Erythroblast (primary cell): ENCODE measurements at regions not wholly inside any gene's neighbourhood (a gene's known extent, or its start where the extent isn't known, plus 50 kb on each side); places are given as distances from the start of the nearest gene placed in this dataset.

ENCODE experiments used
- DNase-seq, 2 experiments: peaks; one replicate each; lab custom pipeline; 2025; lab: John Stamatoyannopoulos, UW
- GATA1 ChIP-seq: IDR thresholded peaks from 2 replicates; pipeline ENCODE4 v1.6.1; 2011; ENCODE audit warnings: low read depth, mild to moderate bottlenecking, control low read depth, low read length, moderate library complexity
- POLR2A ChIP-seq: IDR thresholded peaks from 2 replicates; pipeline ENCODE4 v1.6.1; 2011; ENCODE audit warnings: mild to moderate bottlenecking, low read length

DNA sequence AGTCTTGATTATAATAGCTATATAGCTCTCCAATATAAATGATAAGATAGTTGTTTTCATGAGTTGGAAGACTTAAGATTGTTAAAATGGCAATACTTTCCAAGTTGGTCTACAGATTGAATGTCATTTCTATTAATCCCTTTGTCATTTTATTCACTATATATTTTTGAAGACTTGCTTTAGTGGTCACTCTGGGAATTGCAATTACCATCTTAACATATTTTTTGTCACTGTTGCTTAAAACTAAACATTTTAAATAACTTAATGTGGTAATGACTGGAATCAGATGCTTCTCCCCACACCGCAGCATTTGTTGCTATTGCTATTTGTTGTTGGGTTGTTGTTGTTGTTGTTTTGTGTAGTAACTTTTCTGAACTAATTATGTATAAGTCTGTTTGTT, 1592.9 kb downstream of the MRPL39 start:
- TF ChIP-seq POLR2A: no peak
- no peak for DNase-seq

DNA sequence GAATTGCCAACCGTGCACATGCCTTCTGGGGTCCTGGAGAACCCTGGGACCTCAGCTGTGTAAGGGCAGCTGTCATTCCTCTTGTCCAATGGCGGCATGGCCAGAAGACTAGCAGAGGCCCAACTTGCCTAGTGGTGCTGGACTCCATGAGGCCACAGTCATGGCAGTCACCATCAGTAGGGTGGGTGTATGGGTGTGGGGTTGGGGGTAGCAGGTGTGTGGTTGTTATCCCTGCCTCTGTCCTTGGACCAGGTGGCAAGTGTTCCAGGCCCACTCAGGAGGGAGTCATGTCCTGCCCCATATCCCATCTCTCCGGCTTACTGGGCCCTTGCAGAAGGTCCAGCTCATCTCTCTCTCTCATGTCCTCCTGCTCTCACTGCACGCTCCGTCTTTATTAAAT, 1596.2 kb downstream of the MRPL39 start:
- no peak for DNase-seq
- no peak for TF ChIP-seq GATA1
- no peak for TF ChIP-seq POLR2A

DNA sequence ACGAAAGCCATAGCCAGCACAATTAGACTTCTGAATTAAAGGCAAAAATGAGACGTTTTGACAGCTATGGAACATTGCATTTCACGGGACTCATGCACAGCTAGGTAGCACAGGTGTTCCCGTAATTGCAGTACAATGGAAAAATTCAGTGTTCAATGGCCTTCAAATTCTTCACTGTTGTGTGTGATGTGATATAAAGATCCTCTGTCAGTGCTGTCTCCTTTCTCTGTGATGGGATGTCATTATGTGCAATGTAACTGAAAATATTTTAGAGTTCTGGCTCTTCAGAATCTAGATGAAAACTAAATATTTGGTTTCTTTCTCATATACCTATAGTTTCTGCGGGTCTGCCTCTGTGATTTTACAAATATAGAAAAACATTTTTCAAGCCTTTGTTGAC, 1599.7 kb downstream of the MRPL39 start:
- no peak for DNase-seq
- TF ChIP-seq GATA1 (no peak), POLR2A (no peak)

DNA sequence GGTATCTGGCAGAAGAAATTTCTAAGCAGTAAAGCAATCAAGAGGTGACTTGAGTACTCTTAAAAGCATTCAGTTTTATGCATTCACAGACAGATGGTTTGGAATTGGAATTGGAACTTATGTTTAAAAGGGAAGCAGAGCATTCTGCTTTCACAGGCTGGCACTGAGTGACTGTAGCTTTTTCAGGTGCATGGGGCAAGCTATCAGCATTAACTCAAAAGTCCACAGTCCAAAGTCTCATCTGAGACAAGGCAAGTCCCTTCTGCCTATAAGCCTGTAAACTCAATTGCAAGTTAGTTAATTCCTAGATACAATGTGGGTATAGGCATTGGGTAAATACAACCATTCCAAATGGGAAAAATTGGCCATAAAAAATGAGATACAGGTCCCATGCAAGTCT, 1620.3 kb downstream of the MRPL39 start:
- no peak for DNase-seq
- no peak for TF ChIP-seq POLR2A
- no peak for TF ChIP-seq GATA1

DNA sequence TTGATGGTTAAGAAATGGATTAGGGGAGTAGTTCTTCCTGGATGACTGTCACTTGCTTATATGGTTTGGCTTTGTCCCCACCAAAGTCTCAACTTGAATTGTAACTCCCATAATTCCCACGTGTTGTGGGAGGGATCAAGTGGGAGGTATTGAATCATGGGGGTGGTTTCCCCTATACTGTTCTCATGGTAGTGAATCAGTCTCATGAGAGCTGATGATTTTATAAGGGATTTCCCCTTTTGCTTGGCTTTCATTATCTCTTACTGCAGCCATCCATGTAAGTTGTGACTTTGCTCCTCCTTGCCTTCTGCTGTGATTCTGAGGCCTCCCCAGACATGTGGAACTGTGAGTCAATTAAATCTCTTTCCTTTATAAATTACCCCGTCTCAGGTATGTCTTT, 1621.1 kb downstream of the MRPL39 start:
- DNase-seq: no peak

DNA sequence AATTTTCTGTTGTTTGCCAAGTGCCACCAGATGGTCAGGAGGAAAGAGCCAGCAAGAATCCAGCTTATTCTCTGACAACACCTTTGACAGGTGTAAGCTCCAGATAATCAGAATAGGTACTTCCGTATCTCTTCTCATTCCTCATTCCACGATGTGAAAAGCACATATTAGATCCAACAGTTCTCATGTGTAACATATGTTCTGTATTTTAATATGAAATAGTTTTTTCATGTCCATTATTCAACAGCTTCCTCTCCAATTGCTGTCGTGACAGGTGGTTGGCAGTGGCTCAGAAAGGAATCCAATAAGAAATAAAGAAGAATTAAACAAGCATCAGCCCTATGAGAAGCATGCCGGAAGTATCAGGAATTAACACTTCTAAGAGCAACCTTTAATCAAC, 1624.7 kb downstream of the MRPL39 start:
- no peak for DNase-seq
- TF ChIP-seq POLR2A (no peak), GATA1 (no peak)

More for the DNA sequence above, 1621.1 kb downstream of the MRPL39 start:
- no peak for TF ChIP-seq POLR2A
- no peak for TF ChIP-seq GATA1

DNA sequence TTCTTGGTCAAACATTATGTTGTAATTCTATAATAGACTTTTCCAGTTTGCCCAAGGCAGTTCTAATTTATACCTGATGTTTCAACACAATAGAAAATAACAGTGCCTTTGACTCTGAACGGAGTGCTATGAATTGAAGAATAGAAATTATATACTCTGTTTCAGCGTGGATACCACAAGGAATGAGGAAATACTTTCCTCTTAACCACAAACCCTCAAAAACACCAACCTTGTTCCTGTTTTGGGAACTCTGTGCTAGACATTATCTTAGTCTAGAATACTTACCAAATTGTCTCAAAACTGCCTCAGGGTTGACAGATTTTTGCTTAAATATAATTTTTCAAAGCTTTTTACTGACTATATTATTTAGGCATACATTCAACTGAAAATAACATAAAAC, 1629.3 kb downstream of the MRPL39 start:
- TF ChIP-seq POLR2A (no peak), GATA1 (no peak)
- no peak for DNase-seq

DNA sequence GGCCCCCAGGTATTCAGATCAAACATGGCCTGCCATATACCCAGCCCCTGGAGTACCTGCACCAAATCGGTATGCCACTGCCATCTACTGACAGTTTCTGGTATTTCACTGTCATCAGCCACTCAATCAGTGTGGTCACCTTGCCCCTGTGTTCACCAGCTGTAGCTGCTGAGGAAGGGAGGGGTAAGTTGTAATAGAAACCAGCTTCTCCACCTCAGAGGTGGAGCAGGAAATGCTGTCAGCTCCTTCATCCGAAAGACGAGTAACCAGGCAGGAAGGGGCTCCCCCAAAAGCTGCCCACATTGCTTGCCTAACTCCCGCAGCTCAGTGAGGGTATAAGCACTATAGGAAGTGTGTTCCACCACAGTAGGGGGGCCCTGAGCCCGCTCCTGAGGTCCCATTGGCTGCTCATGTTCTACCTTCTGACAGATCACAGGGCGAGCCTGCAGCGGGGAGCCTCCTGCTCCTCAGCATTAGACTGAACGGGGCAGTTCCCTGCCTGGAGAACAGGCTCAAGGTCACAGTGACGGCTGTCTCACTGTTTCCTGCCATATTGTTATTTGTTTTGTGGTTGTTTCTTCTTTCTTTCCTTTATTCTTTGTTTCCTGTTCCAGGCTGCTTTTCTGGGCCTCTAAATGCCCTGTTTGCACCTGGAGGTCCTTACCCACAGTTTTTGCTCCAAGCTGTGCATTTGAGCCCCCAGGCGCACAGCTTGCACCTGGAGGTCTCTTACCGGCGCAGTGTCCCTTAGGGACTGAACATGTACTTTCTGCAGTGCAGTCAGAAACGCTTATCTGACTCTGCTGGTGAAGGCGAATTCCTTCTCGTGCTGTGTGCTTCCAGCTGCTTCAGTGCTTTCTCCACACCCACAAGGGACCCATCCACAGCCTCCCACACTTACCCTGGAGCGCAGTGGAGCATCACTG, 1638.3 kb downstream of the MRPL39 start:
- no peak for TF ChIP-seq GATA1
- no peak for TF ChIP-seq POLR2A
- peak; percentile 34 to 60 for DNase-seq

DNA sequence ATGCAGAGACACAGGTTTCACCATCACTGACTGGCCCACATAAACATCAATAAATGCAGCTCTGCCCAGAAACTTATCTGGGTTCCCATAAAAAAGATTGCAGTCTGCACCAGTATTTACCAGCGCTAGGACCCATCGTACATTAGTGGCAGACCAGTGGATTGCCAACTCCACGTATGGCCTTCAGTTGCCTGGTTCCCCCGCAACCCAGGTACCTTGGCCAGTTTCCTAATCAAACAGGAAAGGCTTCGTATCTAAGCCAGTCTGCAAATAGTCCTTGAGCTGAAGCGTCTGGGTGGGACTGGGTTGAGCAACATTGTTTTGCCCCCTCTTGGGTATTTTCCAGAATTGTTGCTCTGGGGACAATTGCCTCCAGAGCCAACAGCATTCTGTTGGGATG, 1639.3 kb downstream of the MRPL39 start:
- TF ChIP-seq POLR2A (no peak), GATA1 (no peak)

DNA sequence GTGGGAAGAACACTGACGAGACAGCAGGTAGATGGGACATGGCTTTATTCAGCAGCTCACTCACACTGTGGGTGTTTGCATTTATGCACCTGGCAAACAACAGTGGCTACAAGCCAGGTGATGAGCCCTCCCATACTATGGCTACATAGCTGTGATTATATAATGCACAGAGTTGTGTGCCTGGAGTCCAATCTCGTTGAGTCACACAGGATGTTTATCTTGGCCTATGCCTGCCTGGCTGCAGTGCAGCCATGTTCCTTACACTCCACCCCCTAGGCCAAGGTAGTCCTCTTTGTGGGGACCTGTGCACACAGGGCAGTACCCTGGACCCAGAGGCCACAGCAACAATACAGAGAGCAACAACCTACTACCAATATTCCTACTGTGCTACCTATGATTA, 1643.8 kb downstream of the MRPL39 start:
- TF ChIP-seq GATA1: no peak
- TF ChIP-seq POLR2A: no peak
- no peak for DNase-seq

More for the DNA sequence above, 1639.3 kb downstream of the MRPL39 start:
- no peak for DNase-seq

DNA sequence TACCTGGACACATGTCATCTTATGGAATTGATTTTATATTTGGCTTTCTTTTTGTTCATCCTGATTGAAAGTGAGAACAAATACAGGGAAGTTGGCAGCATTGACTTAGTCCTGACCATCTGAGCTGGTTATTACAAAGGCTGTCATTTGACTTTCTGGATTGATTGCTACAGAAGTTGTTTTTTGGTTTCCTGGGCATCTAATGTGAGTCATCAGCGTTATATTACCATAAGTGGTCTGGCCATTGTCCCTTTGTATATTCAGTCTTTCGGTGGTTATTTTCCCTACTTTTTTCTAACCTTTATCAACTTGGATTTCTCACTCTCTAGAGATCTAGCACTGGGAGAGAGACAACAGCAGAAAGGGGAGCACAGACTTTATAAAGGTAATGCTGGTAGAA, 1646.5 kb downstream of the MRPL39 start:
- no peak for TF ChIP-seq POLR2A

DNA sequence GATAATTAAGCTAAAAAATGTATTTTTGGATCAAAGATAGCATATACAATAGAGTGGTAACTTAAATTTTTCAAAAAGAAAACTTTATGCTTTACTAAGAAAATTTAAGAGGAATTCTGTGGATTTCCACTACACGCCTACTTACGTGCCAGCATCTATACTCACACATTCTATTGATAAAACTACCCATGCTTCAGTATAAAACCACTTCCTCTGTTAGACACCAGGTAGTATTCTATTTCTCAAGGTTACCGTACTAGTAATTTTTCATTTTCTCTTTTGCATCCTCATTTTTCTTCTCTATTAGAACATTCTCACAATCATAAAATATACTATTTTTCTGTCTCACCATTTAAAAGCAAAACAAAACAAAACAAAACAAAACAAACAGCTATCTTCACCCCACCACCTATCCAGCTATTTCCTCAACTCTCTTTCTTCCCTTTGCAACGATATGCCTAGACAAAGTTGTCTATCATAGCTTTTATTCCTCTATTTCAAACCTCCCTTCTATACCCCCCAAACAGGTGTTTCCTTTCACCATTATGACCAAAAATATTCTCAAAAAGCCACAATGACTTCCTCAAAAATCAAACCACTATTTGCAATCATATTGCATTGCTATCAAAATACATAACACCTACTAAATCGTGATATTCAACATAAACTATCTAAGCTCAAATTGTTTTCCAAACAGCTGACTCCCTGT, 1652.0 kb downstream of the MRPL39 start:
- no peak for DNase-seq
- TF ChIP-seq GATA1: no peak

More for the DNA sequence above, 1646.5 kb downstream of the MRPL39 start:
- DNase-seq: no peak

DNA sequence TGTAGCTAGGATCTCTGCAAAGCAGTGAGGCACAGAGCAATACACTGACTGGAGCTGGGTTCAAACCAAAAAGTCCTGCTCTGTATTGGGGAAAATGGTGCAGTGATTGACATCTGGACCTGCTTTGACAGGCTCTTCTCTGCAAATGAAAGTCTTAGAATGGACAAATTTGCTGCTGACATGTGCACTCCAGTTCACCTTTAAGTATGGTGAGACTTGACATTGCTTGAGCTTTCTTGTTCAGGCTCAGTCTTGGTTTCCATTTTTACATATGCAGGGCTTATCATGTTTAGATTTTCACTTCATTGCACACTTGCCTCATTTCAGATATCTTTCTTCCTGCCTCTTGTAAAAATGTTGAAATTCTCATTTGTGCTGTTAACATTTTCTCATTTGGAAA, 1655.0 kb downstream of the MRPL39 start:
- no peak for DNase-seq

DNA sequence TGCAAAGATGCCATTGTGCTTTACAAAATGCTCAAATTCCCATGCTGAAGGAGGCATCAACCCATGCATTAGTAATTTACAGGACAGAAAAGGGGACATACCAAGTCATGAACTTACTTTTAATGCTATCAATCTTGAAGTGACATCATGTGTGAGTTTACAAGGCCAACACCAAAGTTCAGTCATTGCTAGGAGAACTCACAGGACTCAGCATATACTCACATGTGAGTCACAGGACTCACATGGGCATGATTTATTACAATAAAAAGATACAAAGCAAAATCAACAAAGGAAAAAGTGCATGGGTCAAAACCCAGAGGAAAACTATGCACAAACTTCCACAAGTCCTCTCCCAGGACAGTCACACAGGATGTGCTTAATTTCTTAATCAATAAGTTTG, 1656.0 kb downstream of the MRPL39 start:
- DNase-seq: no peak
- TF ChIP-seq GATA1 (no peak), POLR2A (no peak)

More for the DNA sequence above, 1655.0 kb downstream of the MRPL39 start:
- TF ChIP-seq GATA1: no peak
- no peak for TF ChIP-seq POLR2A

DNA sequence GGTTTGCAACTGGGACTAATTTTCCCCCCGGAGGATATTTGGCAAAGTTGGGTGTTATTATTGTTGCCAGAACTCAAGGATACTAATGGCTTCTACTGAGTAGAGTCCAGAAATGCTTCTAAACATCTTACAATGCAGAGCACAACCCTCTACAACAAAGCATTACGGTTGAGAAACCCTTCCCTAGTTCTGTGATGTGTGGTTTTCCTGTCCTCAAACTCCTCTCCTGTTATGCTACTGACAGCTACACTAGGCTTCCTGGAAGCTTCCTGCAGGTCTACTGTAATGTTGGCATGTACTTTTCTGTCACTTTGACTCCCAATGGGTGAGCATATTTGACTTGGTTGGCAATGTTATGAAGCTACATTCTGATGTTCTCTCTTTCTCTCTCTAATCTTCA, 1656.9 kb downstream of the MRPL39 start:
- no peak for DNase-seq
- no peak for TF ChIP-seq POLR2A
- TF ChIP-seq GATA1: no peak
